Fibroblast of lung (primary cell): ENCODE measurements at regions not wholly inside any gene's neighbourhood (a gene's known extent, or its start where the extent isn't known, plus 50 kb on each side); places are given as distances from the start of the nearest gene placed in this dataset.
"Not testable (repeated sequence)": the region's sequence is repeated elsewhere in the genome, so short reads cannot be mapped to it uniquely, and the experiment has no call there.

ENCODE experiments used
- DNase-seq, 2 donors: peaks; one replicate each; pipeline versions ENCODE4 v3.0.0 to v3.0.0-alpha.2; 2010; ENCODE audit warnings: low read depth in 2 of 2
- H2AFZ ChIP-seq: 2 replicates; pipeline ENCODE4 v1.5.1; 2012; ENCODE audit warnings: low read length, control low read depth, inconsistent platforms
- H3K27ac ChIP-seq: 2 replicates; pipeline ENCODE4 v1.5.1; 2011; ENCODE audit warnings: low read length, control low read depth; ENCODE audit not compliant: insufficient read depth
- H3K27me3 ChIP-seq: 2 replicates; pipeline ENCODE4 v1.5.1; 2011; ENCODE audit warnings: mild to moderate bottlenecking, low read length; ENCODE audit not compliant: control insufficient read depth, insufficient read depth
- H3K36me3 ChIP-seq: 2 replicates; pipeline ENCODE4 v1.5.1; 2011; ENCODE audit warnings: low read length; ENCODE audit not compliant: control insufficient read depth, insufficient read depth
- H3K4me1 ChIP-seq: 2 replicates; pipeline ENCODE4 v1.5.1; 2011; ENCODE audit warnings: low read length; ENCODE audit not compliant: control insufficient read depth, insufficient read depth; ENCODE audit errors: extremely low read depth
- H3K4me2 ChIP-seq: 2 replicates; pipeline ENCODE4 v1.5.1; 2011; ENCODE audit warnings: low read length, control low read depth; ENCODE audit not compliant: insufficient read depth; ENCODE audit errors: extremely low read depth
- H3K4me3 ChIP-seq, 4 experiments: fragments of 200-600 bp in 1 of 4; sonication (generic) in 1 of 4; replicated peaks in 1 of 4; 2 replicates each; pipeline ENCODE4 v1.5.1; 2011 to 2016; ENCODE audit warnings: low read length in 4 of 4, low read depth in 3 of 4, mild to moderate bottlenecking in 3 of 4, control low read depth in 2 of 4, inconsistent platforms in 1 of 4, mixed read lengths in 1 of 4; ENCODE audit not compliant: insufficient read depth in 1 of 4; ENCODE audit errors: control extremely low read depth in 1 of 4
- H3K79me2 ChIP-seq: 2 replicates; pipeline ENCODE4 v1.5.1; 2012; ENCODE audit warnings: mild to moderate bottlenecking, low read length, inconsistent platforms; ENCODE audit not compliant: control insufficient read depth, insufficient read depth
- H3K9ac ChIP-seq: 2 replicates; pipeline ENCODE4 v1.5.1; 2011; ENCODE audit warnings: mild to moderate bottlenecking, low read length, control low read depth; ENCODE audit not compliant: insufficient read depth
- H3K9me3 ChIP-seq: 2 replicates; pipeline ENCODE4 v1.5.1; 2012; ENCODE audit warnings: low read depth, low read length; ENCODE audit not compliant: control insufficient read depth, insufficient read depth
- H4K20me1 ChIP-seq: 2 replicates; pipeline ENCODE4 v1.5.1; 2011; ENCODE audit warnings: low read length; ENCODE audit not compliant: control insufficient read depth, insufficient read depth; ENCODE audit errors: extremely low read depth
- CTCF ChIP-seq, 2 donors: IDR thresholded peaks in 1 of 2; conservative IDR thresholded peaks in 1 of 2; 1 replicate in 1 of 2; 2 replicates in 1 of 2; pipeline ENCODE4 v1.5.1; 2011 to 2012; ENCODE audit warnings: low read length in 2 of 2, control low read depth in 1 of 2, inconsistent platforms in 1 of 2, low read depth in 1 of 2, mild to moderate bottlenecking in 1 of 2
- EZH2 ChIP-seq: IDR thresholded peaks from 2 replicates; pipeline ENCODE4 v1.5.1; 2012; ENCODE audit warnings: low read length, control low read depth, mild to moderate bottlenecking; ENCODE audit errors: missing control alignments

- H4K20me1 ChIP-seq = peaks cover 2% of the 10 kb centered on the region
- H3K27me3 ChIP-seq = no peaks in the 10 kb centered on the region
- no peaks in the 10 kb centered on the region for H3K79me2 ChIP-seq
- no peak overlapping the region for H2AFZ ChIP-seq
- no peak overlapping the region for H3K4me3 ChIP-seq
- no peak overlapping the region for H3K4me2 ChIP-seq
- H3K9me3 ChIP-seq = no peaks in the 10 kb centered on the region
- DNase-seq = no peak
- TF ChIP-seq EZH2 (no peak), CTCF (conservative IDR thresholded peaks at IDR 0.05 in 1 of 2, IDR thresholded peaks at IDR 0.05 in 1 of 2; ENCODE audit: low read depth in 1 of 2, low read length in 2 of 2) (no peak)
- H3K4me1 ChIP-seq = no peaks in the 10 kb centered on the region
- H3K27ac ChIP-seq = no peak overlapping the region
- no peaks in the 10 kb centered on the region for H3K36me3 ChIP-seq
- no peak overlapping the region for H3K9ac ChIP-seq
Measured at GRCh38 chr13:59281453-59281852, 882.3 kb downstream of the DIAPH3 start.

- H3K9me3 ChIP-seq, H3K4me3 ChIP-seq, H3K27ac ChIP-seq, H3K27me3 ChIP-seq, H3K36me3 ChIP-seq, H3K9ac ChIP-seq, H3K4me2 ChIP-seq, H2AFZ ChIP-seq, H3K79me2 ChIP-seq, DNase-seq, H4K20me1 ChIP-seq, H3K4me1 ChIP-seq: not testable (repeated sequence)
Measured at GRCh38 chr13:59292240-59292639, 871.5 kb downstream of the DIAPH3 start.

- no peaks in the 10 kb centered on the region for H3K79me2 ChIP-seq
- H2AFZ ChIP-seq = no peak overlapping the region
- TF ChIP-seq CTCF (conservative IDR thresholded peaks at IDR 0.05 in 1 of 2, IDR thresholded peaks at IDR 0.05 in 1 of 2; ENCODE audit: low read depth in 1 of 2, low read length in 2 of 2) = no peak
- TF ChIP-seq EZH2 = no peak
- no peak overlapping the region for H3K27ac ChIP-seq
- no peaks in the 10 kb centered on the region for H4K20me1 ChIP-seq
- no peak overlapping the region for H3K4me3 ChIP-seq
- no peak overlapping the region for H3K4me2 ChIP-seq
- H3K9ac ChIP-seq = no peak overlapping the region
- DNase-seq = no peak
- H3K4me1 ChIP-seq = no peaks in the 10 kb centered on the region
- no peaks in the 10 kb centered on the region for H3K9me3 ChIP-seq
- no peaks in the 10 kb centered on the region for H3K27me3 ChIP-seq
- H3K36me3 ChIP-seq = no peaks in the 10 kb centered on the region
Measured at GRCh38 chr13:59299584-59299983, 864.1 kb downstream of the DIAPH3 start.
